AG04449 (cell line): ENCODE measurements at regions not wholly inside any gene's neighbourhood (a gene's known extent, or its start where the extent isn't known, plus 50 kb on each side); places are given as distances from the start of the nearest gene placed in this dataset.

Experiments
- CTCF ChIA-PET: fragments of 350-600 bp; formaldehyde crosslinking; extraction: SDS; loops from one replicate; lab custom pipeline; 2021; ENCODE audit warnings: antibody characterized with exemption; lab: Yijun Ruan, JAX
- POLR2A ChIA-PET: fragments of 400-600, 350-600 bp; formaldehyde crosslinking; extraction: SDS; loops from one replicate; lab custom pipeline; 2020; ENCODE audit warnings: antibody characterized with exemption, inconsistent platforms; lab: Yijun Ruan, JAX
- DNase-seq: peaks from one replicate; pipeline ENCODE4 v3.0.0-alpha.2; 2010; ENCODE audit warnings: low read depth, low spot score
- H3K4me3 ChIP-seq: 2 replicates; pipeline ENCODE4 v1.5.1; 2011; ENCODE audit warnings: low read depth, mild to moderate bottlenecking, control low read depth, low read length
- TF ChIP-seq, protein P1 (sequence below): IDR thresholded peaks from one replicate; pipeline ENCODE4 v1.5.1; 2011; ENCODE audit warnings: mild to moderate bottlenecking, moderate library complexity, low read length, control low read depth, inconsistent platforms; ENCODE audit not compliant: insufficient read depth; ENCODE audit errors: missing control alignments

- POLR2A ChIA-PET, result no interaction called here
- CTCF ChIA-PET, result interaction anchor here (0.9 to 1.8 kb wide), 2 partner anchors 231 to 524 kb away, joined by 3 to 5 read pairs; no protein-coding TSS in a partner anchor
These were observed 1086.8 kb upstream of the PIK3C3 start for GRCh38 chr18:40868110-40868858.

DNA sequence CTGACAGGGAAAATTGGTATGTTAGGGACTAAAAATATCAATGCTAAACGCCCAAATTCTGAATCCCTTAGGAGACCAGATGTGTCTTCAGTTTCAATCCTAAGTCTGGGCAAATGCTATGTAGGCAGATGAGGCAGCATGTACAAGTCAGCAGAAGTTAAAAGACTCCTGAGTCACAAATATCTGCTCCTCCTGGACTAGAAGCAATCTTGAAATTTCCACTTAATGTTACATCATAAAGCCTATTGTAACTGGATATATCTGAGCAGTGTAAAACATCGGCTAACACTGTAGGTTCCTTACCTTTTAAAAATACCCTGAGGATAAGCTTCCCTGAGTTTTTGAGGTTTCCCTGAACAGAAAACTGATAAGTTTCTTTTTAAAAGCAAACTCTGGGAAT is 1087.6 kb upstream of the PIK3C3 start:
- peak; percentile 57 for DNase-seq
- CTCF ChIA-PET, result interaction anchor here (1.8 kb wide), 1 partner anchor 524 kb away, joined by 5 read pairs; no protein-coding TSS in a partner anchor
- POLR2A ChIA-PET, result interaction anchor here (1.0 kb wide), 1 partner anchor 10 kb away, joined by 3 read pairs; no protein-coding TSS in a partner anchor
- TF ChIP-seq, protein P1, sequence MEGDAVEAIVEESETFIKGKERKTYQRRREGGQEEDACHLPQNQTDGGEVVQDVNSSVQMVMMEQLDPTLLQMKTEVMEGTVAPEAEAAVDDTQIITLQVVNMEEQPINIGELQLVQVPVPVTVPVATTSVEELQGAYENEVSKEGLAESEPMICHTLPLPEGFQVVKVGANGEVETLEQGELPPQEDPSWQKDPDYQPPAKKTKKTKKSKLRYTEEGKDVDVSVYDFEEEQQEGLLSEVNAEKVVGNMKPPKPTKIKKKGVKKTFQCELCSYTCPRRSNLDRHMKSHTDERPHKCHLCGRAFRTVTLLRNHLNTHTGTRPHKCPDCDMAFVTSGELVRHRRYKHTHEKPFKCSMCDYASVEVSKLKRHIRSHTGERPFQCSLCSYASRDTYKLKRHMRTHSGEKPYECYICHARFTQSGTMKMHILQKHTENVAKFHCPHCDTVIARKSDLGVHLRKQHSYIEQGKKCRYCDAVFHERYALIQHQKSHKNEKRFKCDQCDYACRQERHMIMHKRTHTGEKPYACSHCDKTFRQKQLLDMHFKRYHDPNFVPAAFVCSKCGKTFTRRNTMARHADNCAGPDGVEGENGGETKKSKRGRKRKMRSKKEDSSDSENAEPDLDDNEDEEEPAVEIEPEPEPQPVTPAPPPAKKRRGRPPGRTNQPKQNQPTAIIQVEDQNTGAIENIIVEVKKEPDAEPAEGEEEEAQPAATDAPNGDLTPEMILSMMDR, result no peak
- no peak overlapping the region for H3K4me3 ChIP-seq

More at GRCh38 chr18:40868110-40868858, 1086.8 kb upstream of the PIK3C3 start:
- peak; percentile 44 for DNase-seq
- H3K4me3 ChIP-seq, result no peak overlapping the region
- TF ChIP-seq, protein P1, result no peak

DNA sequence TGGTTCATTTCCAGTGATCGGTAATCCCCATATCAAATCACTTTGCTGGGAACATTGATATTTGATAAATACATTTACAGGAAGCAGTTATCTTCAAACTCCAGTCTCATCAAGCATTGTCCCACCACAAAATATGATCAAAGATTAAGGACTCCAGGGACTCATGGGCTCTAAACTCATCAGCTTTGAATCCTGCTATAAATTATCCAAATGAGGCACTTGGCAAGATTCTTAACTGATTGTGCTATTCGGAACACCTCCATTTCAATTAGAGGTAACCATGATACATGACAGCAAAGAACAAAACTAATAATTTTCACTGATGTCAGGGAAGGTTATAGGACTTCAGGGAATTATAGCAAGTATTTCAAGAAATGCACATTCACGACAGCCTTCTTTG is 1088.1 kb upstream of the PIK3C3 start:
- POLR2A ChIA-PET, result interaction anchor here (1.0 kb wide), 1 partner anchor 11 kb away, joined by 3 read pairs; no protein-coding TSS in a partner anchor
- CTCF ChIA-PET, result interaction anchor here (1.8 kb wide), 1 partner anchor 525 kb away, joined by 5 read pairs; no protein-coding TSS in a partner anchor
- H3K4me3 ChIP-seq, result no peak overlapping the region
- TF ChIP-seq, protein P1, result no peak
- no peak for DNase-seq

DNA sequence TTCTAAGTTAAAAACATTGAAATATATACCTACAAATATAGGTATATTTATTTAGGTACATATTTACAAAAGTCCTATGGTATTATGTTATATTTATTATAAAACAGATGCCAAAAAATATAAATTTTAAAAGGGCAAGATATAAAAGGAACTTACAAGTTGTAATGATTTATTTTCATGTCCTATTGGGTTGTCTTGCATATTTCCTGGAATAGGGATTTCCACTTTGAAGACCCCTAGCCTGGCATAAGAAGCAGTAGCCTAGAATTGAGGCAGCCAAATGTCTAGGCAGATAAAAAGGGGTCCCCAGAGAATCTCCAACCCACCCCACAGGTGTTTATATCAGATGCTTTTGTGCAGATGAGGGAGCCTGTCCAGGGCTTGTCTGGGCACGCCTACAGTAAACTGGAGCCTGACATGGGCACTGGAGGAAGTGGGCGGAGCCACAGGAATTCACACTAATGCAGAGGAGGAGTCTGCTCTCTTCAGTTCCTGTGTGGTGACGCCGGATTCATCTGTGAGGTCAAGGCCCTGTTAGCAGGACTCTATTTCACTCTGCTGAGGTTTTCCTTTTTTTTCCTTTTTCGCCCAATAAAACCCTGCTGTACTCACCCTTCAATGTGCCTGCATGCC is 1088.9 kb upstream of the PIK3C3 start:
- H3K4me3 ChIP-seq, result no peak overlapping the region
- DNase-seq, result no peak
- TF ChIP-seq, protein P1, result no peak
- POLR2A ChIA-PET, result no interaction called here
- CTCF ChIA-PET, result no interaction called here

- TF ChIP-seq, protein P1, result no peak
- DNase-seq, result no peak
- H3K4me3 ChIP-seq, result no peak overlapping the region
- ChIA-PET POLR2A (no interaction called here), CTCF (no interaction called here)
These were observed 1090.2 kb upstream of the PIK3C3 start for GRCh38 chr18:40864846-40865245.

GRCh38 chr18:40863801-40864200 is 1091.2 kb upstream of the PIK3C3 start:
- TF ChIP-seq, protein P1, result no peak
- POLR2A ChIA-PET, result no interaction called here
- CTCF ChIA-PET, result no interaction called here
- no peak overlapping the region for H3K4me3 ChIP-seq
- no peak for DNase-seq
